Stomach (tissue), 8 donors: ENCODE measurements at regions not wholly inside any gene's neighbourhood (a gene's known extent, or its start where the extent isn't known, plus 50 kb on each side); places are given as distances from the start of the nearest gene placed in this dataset.
"Not testable (repeated sequence)": the region's sequence is repeated elsewhere in the genome, so short reads cannot be mapped to it uniquely, and the experiment has no call there.

Experiments
- DNase-seq, 2 donors: peaks; one replicate each; pipeline versions ENCODE4 v3.0.0 to v3.0.0-alpha.2; 2013 to 2019
- H3K27ac ChIP-seq, 5 donors: fragments of 200-600 bp in 4 of 5; sonication (generic) in 4 of 5; one replicate each; pipeline ENCODE4 v1.5.1; 2013 to 2019; ENCODE audit warnings: mild to moderate bottlenecking in 1 of 5, moderate library complexity in 1 of 5
- H3K27me3 ChIP-seq, 3 donors: fragments of 200-600 bp; sonication (generic); one replicate each; pipeline ENCODE4 v1.5.1; 2017 to 2019; ENCODE audit warnings: mixed run types in 1 of 3
- H3K36me3 ChIP-seq, 4 donors: fragments of 200-600 bp; sonication (generic); 1 replicate in 3 of 4; 2 replicates in 1 of 4; pipeline ENCODE4 v1.5.1; 2016 to 2019
- H3K4me1 ChIP-seq, 4 donors: fragments of 200-600 bp; sonication (generic); one replicate each; pipeline ENCODE4 v1.5.1; 2016 to 2019
- H3K4me3 ChIP-seq, 4 donors: fragments of 200-600 bp; sonication (generic) in 3 of 4; one replicate each; pipeline ENCODE4 v1.5.1; 2016 to 2019; ENCODE audit warnings: mild to moderate bottlenecking in 1 of 4
- H3K9me3 ChIP-seq, 4 donors: fragments of 200-600 bp; sonication (generic); one replicate each; pipeline ENCODE4 v1.5.1; 2016 to 2019
- CTCF ChIP-seq, 7 experiments: fragments of 450-650 bp in 4 of 7; fragments of 200-600 bp in 3 of 7; sonication (generic) in 3 of 7; IDR thresholded peaks; one replicate each; pipeline ENCODE4 v1.5.1; 2016 to 2019; ENCODE audit warnings: antibody characterized with exemption in 7 of 7, control low read depth in 2 of 7, mild to moderate bottlenecking in 1 of 7
- EP300 ChIP-seq: sonication (generic); formaldehyde crosslinking; IDR thresholded peaks from one replicate; pipeline ENCODE4 v1.6.1; 2017; ENCODE audit warnings: antibody characterized with exemption
- POLR2A ChIP-seq, 4 donors: fragments of 450-650 bp; IDR thresholded peaks; one replicate each; pipeline ENCODE4 v1.6.1; 2016; ENCODE audit warnings: antibody characterized with exemption in 4 of 4, control low read depth in 2 of 4, mild to moderate bottlenecking in 1 of 4, moderate library complexity in 1 of 4
- POLR2AphosphoS5 ChIP-seq, 3 donors: sonication (generic); formaldehyde crosslinking; IDR thresholded peaks; one replicate each; pipeline ENCODE4 v1.6.1; 2016; ENCODE audit warnings: antibody characterized with exemption in 3 of 3
- WGBS, 5 donors: extraction: QIAGEN DNeasy Blood & Tissue Kit in 3 of 5; methylation state at CpG; one replicate each; pipeline versions ENCODE4 v1.1.5 to v1.1.7; 2013 to 2018; 5-methylcytosine and 5-hydroxymethylcytosine counted together
- intact Hi-C: fragments of 100-400 bp; cut with DNase I; formaldehyde crosslinking; loops from one replicate; pipeline ENCODE4 v1.15.1; 2023; ENCODE audit warnings: low total_unique reads
- donor health status: healthy with polysubstance abuse.
- donor health status: Bipolar disorder and iron deficiency.
- donor health status: healthy.

- H3K27me3 ChIP-seq: no peaks in the 10 kb centered on the region
- no peaks in the 10 kb centered on the region for H3K36me3 ChIP-seq
- intact Hi-C loops: no loop called here
- H3K4me1 ChIP-seq: no peaks in the 10 kb centered on the region
- H3K27ac ChIP-seq: no peak overlapping the region
- no peak for DNase-seq
- TF ChIP-seq EP300: no peak
- TF ChIP-seq POLR2A (IDR thresholded peaks at IDR 0.05): no peak
- TF ChIP-seq POLR2AphosphoS5 (IDR thresholded peaks at IDR 0.05): no peak
- TF ChIP-seq CTCF (IDR thresholded peaks at IDR 0.05): no peak
- H3K9me3 ChIP-seq: no peaks in the 10 kb centered on the region
- H3K4me3 ChIP-seq: no peak overlapping the region
Measured at GRCh38 chr17:63024716-63025115, 58.7 kb downstream of the TANC2 start.

GRCh38 chr17:63025637-63026036 is 59.6 kb downstream of the TANC2 start:
- 88 to 95% (median 94%) methylated on average over 4 of the region's 4 CpGs for WGBS, 5 donors
- H3K27me3 ChIP-seq, intact Hi-C loops, H3K4me1 ChIP-seq, H3K4me3 ChIP-seq, H3K9me3 ChIP-seq, H3K27ac ChIP-seq, H3K36me3 ChIP-seq, DNase-seq: not testable (repeated sequence)

GRCh38 chr17:63029541-63029940 is 63.5 kb downstream of the TANC2 start:
- Histone ChIP-seq H3K4me3 (no peak overlapping the region), H3K36me3 (no peaks in the 10 kb centered on the region), H3K9me3 (no peaks in the 10 kb centered on the region), H3K4me1 (no peaks in the 10 kb centered on the region), H3K27me3 (no peaks in the 10 kb centered on the region), H3K27ac (no peak overlapping the region)
- no peak for TF ChIP-seq POLR2A (IDR thresholded peaks at IDR 0.05)
- no peak for TF ChIP-seq EP300
- TF ChIP-seq POLR2AphosphoS5 (IDR thresholded peaks at IDR 0.05): no peak
- no peak for TF ChIP-seq CTCF (IDR thresholded peaks at IDR 0.05)
- no peak for DNase-seq
- intact Hi-C loops: no loop called here

GRCh38 chr17:63032142-63032541 is 66.1 kb downstream of the TANC2 start:
- TF ChIP-seq POLR2AphosphoS5 (IDR thresholded peaks at IDR 0.05): no peak
- TF ChIP-seq CTCF (IDR thresholded peaks at IDR 0.05): no peak
- no peak for TF ChIP-seq POLR2A (IDR thresholded peaks at IDR 0.05)
- no peak for TF ChIP-seq EP300
- WGBS, 5 donors: 78 to 95% (median 87%) methylated on average over 2 of the region's 2 CpGs

GRCh38 chr17:63033142-63033541 is 67.1 kb downstream of the TANC2 start:
- TF ChIP-seq EP300: no peak
- H3K36me3 ChIP-seq: no peaks in the 10 kb centered on the region
- H3K27ac ChIP-seq: no peak overlapping the region
- H3K4me3 ChIP-seq: no peak overlapping the region
- DNase-seq: no peak
- H3K4me1 ChIP-seq: no peaks in the 10 kb centered on the region
- no peaks in the 10 kb centered on the region for H3K9me3 ChIP-seq
- WGBS, 5 donors: 78 to 92% (median 83%) methylated on average over 2 of the region's 2 CpGs
- H3K27me3 ChIP-seq: no peaks in the 10 kb centered on the region
- intact Hi-C loops: no loop called here

More at GRCh38 chr17:63032142-63032541, 66.1 kb downstream of the TANC2 start:
- DNase-seq: no peak
- Histone ChIP-seq H3K27me3 (no peaks in the 10 kb centered on the region), H3K4me1 (no peaks in the 10 kb centered on the region), H3K4me3 (no peak overlapping the region), H3K36me3 (no peaks in the 10 kb centered on the region), H3K27ac (no peak overlapping the region), H3K9me3 (no peaks in the 10 kb centered on the region)
- intact Hi-C loops: no loop called here

- intact Hi-C loops: no loop called here
- Histone ChIP-seq H3K27ac (no peak overlapping the region), H3K27me3 (no peaks in the 10 kb centered on the region), H3K9me3 (no peaks in the 10 kb centered on the region), H3K4me1 (peaks cover 0 to 16% (median 8%) of the 10 kb centered on the region in 4 donors), H3K36me3 (no peaks in the 10 kb centered on the region), H3K4me3 (no peak overlapping the region)
- 92 to 96% (median 94%) methylated on average over 4 of the region's 4 CpGs for WGBS, 5 donors
- DNase-seq: no peak
- TF ChIP-seq EP300 (no peak), CTCF (IDR thresholded peaks at IDR 0.05) (no peak), POLR2A (IDR thresholded peaks at IDR 0.05) (no peak), POLR2AphosphoS5 (IDR thresholded peaks at IDR 0.05) (no peak)
Measured at GRCh38 chr17:63035271-63035670, 69.2 kb downstream of the TANC2 start.
